ENCODE measurements at regions not wholly inside any gene's neighbourhood (a gene's known extent, or its start where the extent isn't known, plus 50 kb on each side); places are given as distances from the start of the nearest gene placed in this dataset.

- no peak overlapping the region for H3K9ac ChIP-seq (ENCODE audit: low read length)
- H3F3A ChIP-seq (ENCODE audit: low read length, unreplicated experiment), result no peaks in the 10 kb centered on the region
- H3K36me3 ChIP-seq (ENCODE audit: low read depth, low read length), result no peaks in the 10 kb centered on the region
- no peaks in the 10 kb centered on the region for H3K9me2 ChIP-seq (replicated peaks; ENCODE audit: low read length)
- no peaks in the 10 kb centered on the region for H4K20me1 ChIP-seq (ENCODE audit: low read length)
- DNase-seq, result no peak
- intact Hi-C loops (cut with micrococcal nuclease), result no loop called here
- peaks cover 3% of the 10 kb centered on the region; the same call in 1 of the 2 replicates for H3K27me3 ChIP-seq (ENCODE audit: low read length)
- no peak overlapping the region for H2AFZ ChIP-seq (ENCODE audit: low read length)
- BruUV-seq (replicated peaks), result no TSS peak
- no peaks in the 10 kb centered on the region for H3K79me2 ChIP-seq (ENCODE audit: low read length)
- ChIA-PET POLR2A (ENCODE audit: unreplicated experiment) (no interaction called here), CTCF (no interaction called here)
- TF ChIP-seq EZH2phosphoT487 (IDR thresholded peaks at IDR 0.05; ENCODE audit: borderline replicate concordance, low read length), result no peak
- TF ChIP-seq EZH2 (IDR thresholded peaks at IDR 0.05; ENCODE audit: low read length, unreplicated experiment), result no peak
- TF ChIP-seq CTCF (conservative IDR thresholded peaks at IDR 0.05; ENCODE audit: low read depth, low read length), result no peak
- H3K4me1 ChIP-seq (ENCODE audit: insufficient read depth, low read length), result no peaks in the 10 kb centered on the region
- no peak for ATAC-seq
- no peaks in the 10 kb centered on the region for H3K9me3 ChIP-seq (ENCODE audit: low read length)
- H3K4me2 ChIP-seq (ENCODE audit: low read length), result no peak overlapping the region
- H3K27ac ChIP-seq (ENCODE audit: low read length), result no peak overlapping the region
- H3K4me3 ChIP-seq (ENCODE audit: low read length), result no peak overlapping the region
Measured at GRCh38 chr16:66225696-66226095, 140.8 kb upstream of the CDH5 start.

GRCh38 chr16:66224626-66225025, 141.9 kb upstream of the CDH5 start:
- intact Hi-C loops (cut with micrococcal nuclease), result no loop called here
- no TSS peak for BruUV-seq (replicated peaks)
- no peak overlapping the region for H3K4me3 ChIP-seq (ENCODE audit: low read length)
- H3K36me3 ChIP-seq (ENCODE audit: low read depth, low read length), result no peaks in the 10 kb centered on the region
- H3K9me2 ChIP-seq (replicated peaks; ENCODE audit: low read length), result no peaks in the 10 kb centered on the region
- H3K9me3 ChIP-seq (ENCODE audit: low read length), result no peaks in the 10 kb centered on the region
- no peak overlapping the region for H3K27ac ChIP-seq (ENCODE audit: low read length)
- H3K4me1 ChIP-seq (ENCODE audit: insufficient read depth, low read length), result no peaks in the 10 kb centered on the region
- no peak overlapping the region for H3K9ac ChIP-seq (ENCODE audit: low read length)
- ATAC-seq, result no peak
- DNase-seq, result no peak
- TF ChIP-seq EZH2phosphoT487 (IDR thresholded peaks at IDR 0.05; ENCODE audit: borderline replicate concordance, low read length) (no peak), EZH2 (IDR thresholded peaks at IDR 0.05; ENCODE audit: low read length, unreplicated experiment) (no peak), CTCF (conservative IDR thresholded peaks at IDR 0.05; ENCODE audit: low read depth, low read length) (no peak)
- no peaks in the 10 kb centered on the region for H3K79me2 ChIP-seq (ENCODE audit: low read length)
- no peak overlapping the region for H2AFZ ChIP-seq (ENCODE audit: low read length)
- no peak overlapping the region for H3K4me2 ChIP-seq (ENCODE audit: low read length)
- H3F3A ChIP-seq (ENCODE audit: low read length, unreplicated experiment), result no peaks in the 10 kb centered on the region
- no peaks in the 10 kb centered on the region for H3K27me3 ChIP-seq (ENCODE audit: low read length)
- H4K20me1 ChIP-seq (ENCODE audit: low read length), result no peaks in the 10 kb centered on the region
- CTCF ChIA-PET, result no interaction called here
- POLR2A ChIA-PET (ENCODE audit: unreplicated experiment), result no interaction called here

GRCh38 chr16:66224186-66224585, 142.3 kb upstream of the CDH5 start:
- TF ChIP-seq EZH2 (IDR thresholded peaks at IDR 0.05; ENCODE audit: low read length, unreplicated experiment) (no peak), CTCF (conservative IDR thresholded peaks at IDR 0.05; ENCODE audit: low read depth, low read length) (no peak), EZH2phosphoT487 (IDR thresholded peaks at IDR 0.05; ENCODE audit: borderline replicate concordance, low read length) (no peak)
- ChIA-PET CTCF (no interaction called here), POLR2A (ENCODE audit: unreplicated experiment) (no interaction called here)
- no peaks in the 10 kb centered on the region for H3K9me2 ChIP-seq (replicated peaks; ENCODE audit: low read length)
- no peak overlapping the region for H3K4me3 ChIP-seq (ENCODE audit: low read length)
- H3F3A ChIP-seq (ENCODE audit: low read length, unreplicated experiment), result no peaks in the 10 kb centered on the region
- H3K36me3 ChIP-seq (ENCODE audit: low read depth, low read length), result no peaks in the 10 kb centered on the region
- H3K4me2 ChIP-seq (ENCODE audit: low read length), result no peak overlapping the region
- intact Hi-C loops (cut with micrococcal nuclease), result no loop called here
- H2AFZ ChIP-seq (ENCODE audit: low read length), result no peak overlapping the region
- DNase-seq (no peak), ATAC-seq (no peak)
- H3K9ac ChIP-seq (ENCODE audit: low read length), result no peak overlapping the region
- H3K27ac ChIP-seq (ENCODE audit: low read length), result no peak overlapping the region
- H3K79me2 ChIP-seq (ENCODE audit: low read length), result no peaks in the 10 kb centered on the region
- H3K4me1 ChIP-seq (ENCODE audit: insufficient read depth, low read length), result no peaks in the 10 kb centered on the region
- H3K9me3 ChIP-seq (ENCODE audit: low read length), result no peaks in the 10 kb centered on the region
- no TSS peak for BruUV-seq (replicated peaks)
- H3K27me3 ChIP-seq (ENCODE audit: low read length), result no peaks in the 10 kb centered on the region
- no peaks in the 10 kb centered on the region for H4K20me1 ChIP-seq (ENCODE audit: low read length)
